ENCODE measurements at regions not wholly inside any gene's neighbourhood (a gene's known extent, or its start where the extent isn't known, plus 50 kb on each side); places are given as distances from the start of the nearest gene placed in this dataset.
A peak's percentile ranks its signal among the peaks of the same experiment; 100 is the strongest.

DNA sequence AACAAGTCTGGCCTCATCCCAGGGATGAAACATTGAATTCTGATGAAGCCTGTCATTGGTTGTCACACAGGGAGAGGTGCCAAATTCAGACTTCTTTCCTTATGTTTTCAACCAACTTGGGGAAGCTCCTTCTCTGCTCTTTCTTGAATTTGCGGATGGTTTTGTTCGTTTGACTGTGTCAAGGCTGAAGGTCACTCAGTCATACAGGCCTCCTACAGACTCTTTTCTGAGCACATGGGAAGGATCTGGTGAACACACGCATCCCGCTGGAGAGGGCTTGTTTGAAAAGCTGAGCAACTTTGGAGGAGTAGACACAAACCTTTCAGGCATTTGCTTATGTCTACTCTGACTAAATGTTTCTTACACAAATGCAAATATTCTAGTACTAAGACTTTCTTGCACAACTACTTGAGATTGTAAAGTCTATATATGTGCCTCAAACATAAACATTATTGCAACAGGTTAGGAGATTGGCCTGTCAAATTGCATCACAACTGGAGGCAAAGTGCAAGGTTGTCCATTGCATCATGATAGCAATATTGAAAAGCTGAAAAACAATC, 151.5 kb upstream of the NR3C1 start (continued):
- TF ChIP-seq SMYD3 (CRISPR knock-in tag; IDR thresholded peaks at IDR 0.05) (no peak), MIXL1 (CRISPR knock-in tag; IDR thresholded peaks at IDR 0.05) (peak; percentile 89), ZNF556 (CRISPR knock-in tag; IDR thresholded peaks at IDR 0.05; ENCODE audit: borderline replicate concordance) (peak; percentile 46; the same call in 1 of the 2 replicates), ZEB1 (IDR thresholded peaks at IDR 0.05; ENCODE audit: insufficient replicate concordance, low read depth) (no peak), POGZ (CRISPR knock-in tag; IDR thresholded peaks at IDR 0.05) (peak; percentile 97), ZZZ3 (CRISPR knock-in tag; IDR thresholded peaks at IDR 0.05; ENCODE audit: borderline replicate concordance) (no peak), HOXA5 (CRISPR knock-in tag; IDR thresholded peaks at IDR 0.05) (peak; percentile 89; the same call in 1 of the 2 replicates), ZFY (CRISPR knock-in tag; IDR thresholded peaks at IDR 0.05) (peak; percentile 44), MTF1 (CRISPR knock-in tag; IDR thresholded peaks at IDR 0.05) (0 out of 2 replicates have a peak, but pooled peaks have one; percentile 46), ZNF12 (CRISPR knock-in tag; IDR thresholded peaks at IDR 0.05) (peak; percentile 89; the same call in 1 of the 2 replicates), KLF12 (CRISPR knock-in tag; IDR thresholded peaks at IDR 0.05; ENCODE audit: borderline replicate concordance) (no peak), KDM5B (CRISPR knock-in tag; IDR thresholded peaks at IDR 0.05; ENCODE audit: borderline replicate concordance) (no peak), SIN3B (IDR thresholded peaks at IDR 0.05; ENCODE audit: low read length) (no peak), YY1 (IDR thresholded peaks at IDR 0.05; ENCODE audit: insufficient read depth, insufficient replicate concordance, low read depth, low read length) (no peak), ZC3H13 (CRISPR knock-in tag; IDR thresholded peaks at IDR 0.05) (no peak), NR2F2 (IDR thresholded peaks at IDR 0.05; ENCODE audit: borderline replicate concordance, low read depth) (peak; percentile 90)
- TF ChIP-seq, protein P1, sequence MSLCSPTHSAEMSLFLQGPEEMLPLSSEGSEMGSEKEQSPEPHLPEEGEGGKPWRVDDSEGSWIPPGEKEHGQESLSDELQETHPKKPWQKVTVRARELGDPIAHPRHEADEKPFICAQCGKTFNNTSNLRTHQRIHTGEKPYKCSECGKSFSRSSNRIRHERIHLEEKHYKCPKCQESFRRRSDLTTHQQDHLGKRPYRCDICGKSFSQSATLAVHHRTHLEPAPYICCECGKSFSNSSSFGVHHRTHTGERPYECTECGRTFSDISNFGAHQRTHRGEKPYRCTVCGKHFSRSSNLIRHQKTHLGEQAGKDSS (CRISPR knock-in tag; IDR thresholded peaks at IDR 0.05; ENCODE audit: borderline replicate concordance, low read depth), result peak; percentile 76; the same call in 1 of the 2 replicates
- TF ChIP-seq, protein P2, sequence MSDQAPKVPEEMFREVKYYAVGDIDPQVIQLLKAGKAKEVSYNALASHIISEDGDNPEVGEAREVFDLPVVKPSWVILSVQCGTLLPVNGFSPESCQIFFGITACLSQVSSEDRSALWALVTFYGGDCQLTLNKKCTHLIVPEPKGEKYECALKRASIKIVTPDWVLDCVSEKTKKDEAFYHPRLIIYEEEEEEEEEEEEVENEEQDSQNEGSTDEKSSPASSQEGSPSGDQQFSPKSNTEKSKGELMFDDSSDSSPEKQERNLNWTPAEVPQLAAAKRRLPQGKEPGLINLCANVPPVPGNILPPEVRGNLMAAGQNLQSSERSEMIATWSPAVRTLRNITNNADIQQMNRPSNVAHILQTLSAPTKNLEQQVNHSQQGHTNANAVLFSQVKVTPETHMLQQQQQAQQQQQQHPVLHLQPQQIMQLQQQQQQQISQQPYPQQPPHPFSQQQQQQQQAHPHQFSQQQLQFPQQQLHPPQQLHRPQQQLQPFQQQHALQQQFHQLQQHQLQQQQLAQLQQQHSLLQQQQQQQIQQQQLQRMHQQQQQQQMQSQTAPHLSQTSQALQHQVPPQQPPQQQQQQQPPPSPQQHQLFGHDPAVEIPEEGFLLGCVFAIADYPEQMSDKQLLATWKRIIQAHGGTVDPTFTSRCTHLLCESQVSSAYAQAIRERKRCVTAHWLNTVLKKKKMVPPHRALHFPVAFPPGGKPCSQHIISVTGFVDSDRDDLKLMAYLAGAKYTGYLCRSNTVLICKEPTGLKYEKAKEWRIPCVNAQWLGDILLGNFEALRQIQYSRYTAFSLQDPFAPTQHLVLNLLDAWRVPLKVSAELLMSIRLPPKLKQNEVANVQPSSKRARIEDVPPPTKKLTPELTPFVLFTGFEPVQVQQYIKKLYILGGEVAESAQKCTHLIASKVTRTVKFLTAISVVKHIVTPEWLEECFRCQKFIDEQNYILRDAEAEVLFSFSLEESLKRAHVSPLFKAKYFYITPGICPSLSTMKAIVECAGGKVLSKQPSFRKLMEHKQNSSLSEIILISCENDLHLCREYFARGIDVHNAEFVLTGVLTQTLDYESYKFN (CRISPR knock-in tag; conservative IDR thresholded peaks at IDR 0.05), result peak; percentile 93
- TF ChIP-seq, protein P3, sequence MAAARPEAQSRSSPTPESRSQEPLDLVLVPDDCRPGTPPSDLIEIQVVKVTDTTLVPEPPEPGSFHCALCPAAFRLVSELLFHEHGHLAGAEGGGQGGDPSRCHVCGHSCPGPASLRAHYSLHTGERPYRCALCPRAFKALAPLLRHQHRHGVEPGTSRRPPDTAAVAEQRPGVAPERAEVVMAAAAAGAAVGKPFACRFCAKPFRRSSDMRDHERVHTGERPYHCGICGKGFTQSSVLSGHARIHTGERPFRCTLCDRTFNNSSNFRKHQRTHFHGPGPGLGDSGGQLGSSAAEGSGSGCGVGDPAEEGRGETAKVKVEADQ (CRISPR knock-in tag; IDR thresholded peaks at IDR 0.05; ENCODE audit: borderline replicate concordance), result no peak
- TF ChIP-seq, protein P4, sequence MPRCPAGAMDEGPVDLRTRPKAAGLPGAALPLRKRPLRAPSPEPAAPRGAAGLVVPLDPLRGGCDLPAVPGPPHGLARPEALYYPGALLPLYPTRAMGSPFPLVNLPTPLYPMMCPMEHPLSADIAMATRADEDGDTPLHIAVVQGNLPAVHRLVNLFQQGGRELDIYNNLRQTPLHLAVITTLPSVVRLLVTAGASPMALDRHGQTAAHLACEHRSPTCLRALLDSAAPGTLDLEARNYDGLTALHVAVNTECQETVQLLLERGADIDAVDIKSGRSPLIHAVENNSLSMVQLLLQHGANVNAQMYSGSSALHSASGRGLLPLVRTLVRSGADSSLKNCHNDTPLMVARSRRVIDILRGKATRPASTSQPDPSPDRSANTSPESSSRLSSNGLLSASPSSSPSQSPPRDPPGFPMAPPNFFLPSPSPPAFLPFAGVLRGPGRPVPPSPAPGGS (CRISPR knock-in tag; IDR thresholded peaks at IDR 0.05), result no peak
- TF ChIP-seq, protein P5, sequence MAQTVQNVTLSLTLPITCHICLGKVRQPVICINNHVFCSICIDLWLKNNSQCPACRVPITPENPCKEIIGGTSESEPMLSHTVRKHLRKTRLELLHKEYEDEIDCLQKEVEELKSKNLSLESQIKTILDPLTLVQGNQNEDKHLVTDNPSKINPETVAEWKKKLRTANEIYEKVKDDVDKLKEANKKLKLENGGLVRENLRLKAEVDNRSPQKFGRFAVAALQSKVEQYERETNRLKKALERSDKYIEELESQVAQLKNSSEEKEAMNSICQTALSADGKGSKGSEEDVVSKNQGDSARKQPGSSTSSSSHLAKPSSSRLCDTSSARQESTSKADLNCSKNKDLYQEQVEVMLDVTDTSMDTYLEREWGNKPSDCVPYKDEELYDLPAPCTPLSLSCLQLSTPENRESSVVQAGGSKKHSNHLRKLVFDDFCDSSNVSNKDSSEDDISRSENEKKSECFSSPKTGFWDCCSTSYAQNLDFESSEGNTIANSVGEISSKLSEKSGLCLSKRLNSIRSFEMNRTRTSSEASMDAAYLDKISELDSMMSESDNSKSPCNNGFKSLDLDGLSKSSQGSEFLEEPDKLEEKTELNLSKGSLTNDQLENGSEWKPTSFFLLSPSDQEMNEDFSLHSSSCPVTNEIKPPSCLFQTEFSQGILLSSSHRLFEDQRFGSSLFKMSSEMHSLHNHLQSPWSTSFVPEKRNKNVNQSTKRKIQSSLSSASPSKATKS (CRISPR knock-in tag; IDR thresholded peaks at IDR 0.05), result peak; percentile 79; the same call in 1 of the 2 replicates
- TF ChIP-seq, protein P6, sequence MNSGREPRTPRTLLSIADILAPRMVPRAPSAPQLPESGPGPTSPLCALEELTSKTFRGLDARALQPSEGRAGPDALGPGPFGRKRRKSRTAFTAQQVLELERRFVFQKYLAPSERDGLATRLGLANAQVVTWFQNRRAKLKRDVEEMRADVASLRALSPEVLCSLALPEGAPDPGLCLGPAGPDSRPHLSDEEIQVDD (CRISPR knock-in tag; IDR thresholded peaks at IDR 0.05; ENCODE audit: borderline replicate concordance), result no peak

All from HepG2 (cell line).